Ovary (tissue), 3 donors: ENCODE measurements at regions not wholly inside any gene's neighbourhood (a gene's known extent, or its start where the extent isn't known, plus 50 kb on each side); places are given as distances from the start of the nearest gene placed in this dataset.
"Not testable (repeated sequence)": the region's sequence is repeated elsewhere in the genome, so short reads cannot be mapped to it uniquely, and the experiment has no call there.

Experiments used
- POLR2A ChIP-seq: fragments of 450-650 bp; IDR thresholded peaks from one replicate; pipeline ENCODE4 v1.6.1; 2017; ENCODE audit warnings: antibody characterized with exemption, mild to moderate bottlenecking, moderate library complexity
- TF ChIP-seq, protein P1 (sequence below), 3 donors: fragments of 450-650 bp in 2 of 3; fragments of 200-600 bp in 1 of 3; IDR thresholded peaks; one replicate each; pipeline versions ENCODE4 v1.5.1 to v1.8.0; 2016 to 2022; ENCODE audit warnings: antibody characterized with exemption in 3 of 3, mild to moderate bottlenecking in 1 of 3
- donor health status: DM: no; HTN: no; CAD: no.

DNA sequence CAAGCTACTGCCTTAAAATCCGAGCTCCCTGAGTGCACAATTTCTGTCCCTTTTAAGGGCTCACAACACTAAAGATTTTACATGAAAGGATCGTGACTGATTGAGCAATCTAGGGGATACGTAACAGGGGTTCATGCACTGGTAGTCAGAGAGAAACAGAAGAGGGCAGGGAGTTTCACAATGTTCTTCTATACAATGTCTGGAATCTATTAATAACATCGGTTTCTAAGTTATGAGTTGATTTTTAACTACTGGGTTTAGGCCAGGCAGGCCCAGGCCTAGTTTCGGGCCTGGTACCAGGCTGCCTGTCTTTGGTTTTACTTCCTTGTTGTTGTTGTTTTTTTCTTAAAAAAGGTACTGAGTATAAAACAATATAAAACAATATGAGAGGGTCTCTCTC lies 632.4 kb upstream of the AMOT start:
- not testable (repeated sequence) for TF ChIP-seq POLR2A
- TF ChIP-seq, protein P1, sequence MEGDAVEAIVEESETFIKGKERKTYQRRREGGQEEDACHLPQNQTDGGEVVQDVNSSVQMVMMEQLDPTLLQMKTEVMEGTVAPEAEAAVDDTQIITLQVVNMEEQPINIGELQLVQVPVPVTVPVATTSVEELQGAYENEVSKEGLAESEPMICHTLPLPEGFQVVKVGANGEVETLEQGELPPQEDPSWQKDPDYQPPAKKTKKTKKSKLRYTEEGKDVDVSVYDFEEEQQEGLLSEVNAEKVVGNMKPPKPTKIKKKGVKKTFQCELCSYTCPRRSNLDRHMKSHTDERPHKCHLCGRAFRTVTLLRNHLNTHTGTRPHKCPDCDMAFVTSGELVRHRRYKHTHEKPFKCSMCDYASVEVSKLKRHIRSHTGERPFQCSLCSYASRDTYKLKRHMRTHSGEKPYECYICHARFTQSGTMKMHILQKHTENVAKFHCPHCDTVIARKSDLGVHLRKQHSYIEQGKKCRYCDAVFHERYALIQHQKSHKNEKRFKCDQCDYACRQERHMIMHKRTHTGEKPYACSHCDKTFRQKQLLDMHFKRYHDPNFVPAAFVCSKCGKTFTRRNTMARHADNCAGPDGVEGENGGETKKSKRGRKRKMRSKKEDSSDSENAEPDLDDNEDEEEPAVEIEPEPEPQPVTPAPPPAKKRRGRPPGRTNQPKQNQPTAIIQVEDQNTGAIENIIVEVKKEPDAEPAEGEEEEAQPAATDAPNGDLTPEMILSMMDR (IDR thresholded peaks at IDR 0.05): not testable (repeated sequence)
